ENCODE measurements at regions not wholly inside any gene's neighbourhood (a gene's known extent, or its start where the extent isn't known, plus 50 kb on each side); places are given as distances from the start of the nearest gene placed in this dataset.

GRCh38 chr9:2341126-2341525 is 280.5 kb upstream of the VLDLR start:
- TF ChIP-seq CTCF (IDR thresholded peaks at IDR 0.05; ENCODE audit: low read depth, low read length, missing control alignments) = no peak
- in situ Hi-C loops (cut with HindIII; ENCODE audit: low sequenced_read_pairs) = no loop called here
- no peak for DNase-seq (ENCODE audit: low read depth)
- H3K4me3 ChIP-seq (ENCODE audit: low read depth, low read length) = no peak overlapping the region

DNA sequence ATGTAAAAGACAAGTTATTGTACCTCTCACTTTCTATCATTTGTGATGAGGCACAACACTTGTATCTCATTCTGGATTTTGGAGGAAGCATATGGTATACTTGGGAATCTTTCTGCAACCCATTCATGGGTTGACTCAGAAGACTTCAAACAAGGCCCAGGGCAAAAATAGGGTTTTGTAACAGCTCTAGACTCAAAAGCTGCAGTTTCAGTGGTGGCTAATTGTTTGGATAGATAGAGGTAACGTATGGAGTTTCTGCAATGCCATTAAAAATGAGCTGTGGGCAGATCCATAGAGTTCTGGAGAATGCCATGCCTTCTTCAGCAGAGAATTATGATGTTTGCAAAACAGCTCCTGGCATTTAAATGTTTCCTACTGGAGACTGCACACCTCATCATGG is 279.6 kb upstream of the VLDLR start:
- no peak for DNase-seq (ENCODE audit: low read depth)
- in situ Hi-C loops (cut with HindIII; ENCODE audit: low sequenced_read_pairs) = no loop called here
- H3K4me3 ChIP-seq (ENCODE audit: low read depth, low read length) = no peak overlapping the region
- no peak for TF ChIP-seq CTCF (IDR thresholded peaks at IDR 0.05; ENCODE audit: low read depth, low read length, missing control alignments)

- no peak overlapping the region for H3K4me3 ChIP-seq (ENCODE audit: low read depth, low read length)
- in situ Hi-C loops (cut with HindIII; ENCODE audit: low sequenced_read_pairs) = no loop called here
- no peak for TF ChIP-seq CTCF (IDR thresholded peaks at IDR 0.05; ENCODE audit: low read depth, low read length, missing control alignments)
- DNase-seq (ENCODE audit: low read depth) = no peak
Observed at GRCh38 chr9:2343756-2344155, 277.8 kb upstream of the VLDLR start.

- H3K4me3 ChIP-seq (ENCODE audit: low read depth, low read length) = no peak overlapping the region
- no peak for DNase-seq (ENCODE audit: low read depth)
- no peak for TF ChIP-seq CTCF (IDR thresholded peaks at IDR 0.05; ENCODE audit: low read depth, low read length, missing control alignments)
- in situ Hi-C loops (cut with HindIII; ENCODE audit: low sequenced_read_pairs) = no loop called here
Observed at GRCh38 chr9:2344436-2344835, 277.2 kb upstream of the VLDLR start.

DNA sequence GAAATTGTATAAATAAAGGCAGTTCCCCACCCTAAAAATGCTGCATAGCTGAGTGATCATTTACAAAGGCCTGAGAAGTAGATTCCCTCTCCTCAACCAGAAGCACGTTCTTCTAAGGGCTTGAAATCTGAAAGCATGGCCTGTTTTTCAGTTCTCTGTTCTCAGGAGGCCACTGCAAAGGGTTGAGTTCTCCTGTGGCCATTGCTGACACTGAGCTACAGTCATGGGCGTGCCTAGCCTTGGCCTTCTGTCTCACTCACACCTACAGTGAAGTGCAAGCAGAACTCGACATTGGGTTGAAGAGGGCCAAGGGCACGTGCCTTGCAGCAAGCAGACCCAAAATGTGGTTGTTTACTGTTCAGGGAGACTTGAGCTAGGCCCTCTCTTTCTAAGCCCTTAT is 276.6 kb upstream of the VLDLR start:
- DNase-seq (ENCODE audit: low read depth) = no peak
- TF ChIP-seq CTCF (IDR thresholded peaks at IDR 0.05; ENCODE audit: low read depth, low read length, missing control alignments) = no peak
- in situ Hi-C loops (cut with HindIII; ENCODE audit: low sequenced_read_pairs) = no loop called here
- no peak overlapping the region for H3K4me3 ChIP-seq (ENCODE audit: low read depth, low read length)

GRCh38 chr9:2346277-2346913 is 275.2 kb upstream of the VLDLR start:
- DNase-seq (ENCODE audit: low read depth) = no peak
- in situ Hi-C loops (cut with HindIII; ENCODE audit: low sequenced_read_pairs) = no loop called here
- no peak for TF ChIP-seq CTCF (IDR thresholded peaks at IDR 0.05; ENCODE audit: low read depth, low read length, missing control alignments)
- H3K4me3 ChIP-seq (ENCODE audit: low read depth, low read length) = no peak overlapping the region

Measured in astrocyte of the cerebellum (primary cell).